LoVo (cell line): ENCODE measurements at regions not wholly inside any gene's neighbourhood (a gene's known extent, or its start where the extent isn't known, plus 50 kb on each side); places are given as distances from the start of the nearest gene placed in this dataset.
"Not testable (repeated sequence)": the region's sequence is repeated elsewhere in the genome, so short reads cannot be mapped to it uniquely, and the experiment has no call there.

Source experiments
- DNase-seq: peaks from one replicate; pipeline ENCODE4 v3.0.0-alpha.2; 2016; ENCODE audit warnings: low spot score

GRCh38 chr2:207409517-207409916 is 120.2 kb upstream of the CREB1 start:
- no peak for DNase-seq

GRCh38 chr2:207412787-207413310 is 116.9 kb upstream of the CREB1 start:
- DNase-seq = no peak

- DNase-seq = no peak
Measured at GRCh38 chr2:207413376-207413907, 116.3 kb upstream of the CREB1 start.

GRCh38 chr2:207416111-207416510 is 113.7 kb upstream of the CREB1 start:
- no peak for DNase-seq

- no peak for DNase-seq
Measured at GRCh38 chr2:207416900-207417299, 112.9 kb upstream of the CREB1 start.

- no peak for DNase-seq
Measured at GRCh38 chr2:207417301-207417718, 112.5 kb upstream of the CREB1 start.

GRCh38 chr2:207418419-207418818 is 111.3 kb upstream of the CREB1 start:
- no peak for DNase-seq

GRCh38 chr2:207419331-207419730 is 110.4 kb upstream of the CREB1 start:
- no peak for DNase-seq

- DNase-seq = no peak
Measured at GRCh38 chr2:207421671-207422070, 108.1 kb upstream of the CREB1 start.

GRCh38 chr2:207422380-207422779 is 107.4 kb upstream of the CREB1 start:
- no peak for DNase-seq

GRCh38 chr2:207423886-207424285 is 105.9 kb upstream of the CREB1 start:
- DNase-seq = no peak

- no peak for DNase-seq
Measured at GRCh38 chr2:207427986-207428385, 101.8 kb upstream of the CREB1 start.

GRCh38 chr2:207428573-207428972 is 101.2 kb upstream of the CREB1 start:
- DNase-seq = no peak

GRCh38 chr2:207432453-207432852 is 97.3 kb upstream of the CREB1 start:
- no peak for DNase-seq

GRCh38 chr2:207434306-207434705 is 95.5 kb upstream of the CREB1 start:
- no peak for DNase-seq

- no peak for DNase-seq
Measured at GRCh38 chr2:207434899-207435465, 94.8 kb upstream of the CREB1 start.

GRCh38 chr2:207437136-207437523 is 92.6 kb upstream of the CREB1 start:
- no peak for DNase-seq

GRCh38 chr2:207437524-207438143 is 92.1 kb upstream of the CREB1 start:
- no peak for DNase-seq

- DNase-seq = no peak
Measured at GRCh38 chr2:207438414-207439126, 91.2 kb upstream of the CREB1 start.

GRCh38 chr2:207439881-207440280 is 89.9 kb upstream of the CREB1 start:
- DNase-seq = not testable (repeated sequence)

- no peak for DNase-seq
Measured at GRCh38 chr2:207444756-207445155, 85.0 kb upstream of the CREB1 start.

GRCh38 chr2:207446653-207447052 is 83.1 kb upstream of the CREB1 start:
- no peak for DNase-seq

GRCh38 chr2:207448006-207448405 is 81.8 kb upstream of the CREB1 start:
- DNase-seq = no peak
